Astrocyte (in vitro differentiated cells and primary cell): ENCODE measurements at regions not wholly inside any gene's neighbourhood (a gene's known extent, or its start where the extent isn't known, plus 50 kb on each side); places are given as distances from the start of the nearest gene placed in this dataset.

ENCODE experiments used
- DNase-seq: peaks from one replicate; pipeline ENCODE4 v3.0.0-alpha.2; 2010; ENCODE audit warnings: low read depth
- FAIRE-seq: peaks from 2 replicates; lab custom pipeline; 2011; peaks lifted over from hg19 to GRCh38; lab: Jason Lieb, UNC
- H2AFZ ChIP-seq: 2 replicates; pipeline ENCODE4 v1.6.0; 2012; ENCODE audit warnings: low read depth, low read length, inconsistent platforms
- H3K27ac ChIP-seq: 2 replicates; pipeline ENCODE4 v1.5.1; 2011; ENCODE audit warnings: low read depth, low read length, inconsistent platforms
- H3K27me3 ChIP-seq: 2 replicates; pipeline ENCODE4 v1.6.0; 2011; ENCODE audit warnings: low read length, inconsistent platforms; ENCODE audit not compliant: insufficient read depth
- H3K36me3 ChIP-seq: 2 replicates; pipeline ENCODE4 v1.5.1; 2011; ENCODE audit warnings: low read length, inconsistent platforms; ENCODE audit not compliant: insufficient read depth
- H3K4me1 ChIP-seq: 2 replicates; pipeline ENCODE4 v1.5.1; 2011; ENCODE audit warnings: low read length, inconsistent platforms; ENCODE audit not compliant: insufficient read depth
- H3K4me2 ChIP-seq: 2 replicates; pipeline ENCODE4 v1.6.0; 2012; ENCODE audit warnings: low read length, inconsistent platforms
- H3K4me3 ChIP-seq: 2 replicates; pipeline ENCODE4 v1.5.1; 2011; ENCODE audit warnings: low read depth, mild to moderate bottlenecking, low read length, inconsistent platforms; ENCODE audit not compliant: insufficient read depth
- H3K79me2 ChIP-seq: 2 replicates; pipeline ENCODE4 v1.6.0; 2012; ENCODE audit warnings: mild to moderate bottlenecking, low read length, inconsistent platforms; ENCODE audit not compliant: insufficient read depth
- H3K9ac ChIP-seq: 2 replicates; pipeline ENCODE4 v1.6.0; 2012; ENCODE audit warnings: mild to moderate bottlenecking, low read length, inconsistent platforms
- H3K9me3 ChIP-seq: 2 replicates; pipeline ENCODE4 v1.5.1; 2012; ENCODE audit warnings: low read depth, mild to moderate bottlenecking, low read length, inconsistent platforms; ENCODE audit not compliant: insufficient read depth
- H4K20me1 ChIP-seq: 2 replicates; pipeline ENCODE4 v1.6.0; 2012; ENCODE audit warnings: low read length, inconsistent platforms; ENCODE audit not compliant: insufficient read depth
- H3K27ac Mint-ChIP-seq: one replicate; pipeline ENCODE4 v1.8.0; 2021; ENCODE audit warnings: mild to moderate bottlenecking, mixed read lengths; ENCODE audit not compliant: unreplicated experiment
- H3K27me3 Mint-ChIP-seq: one replicate; pipeline ENCODE4 v1.8.0; 2021; ENCODE audit warnings: low read depth, mixed read lengths; ENCODE audit not compliant: unreplicated experiment
- H3K36me3 Mint-ChIP-seq: one replicate; pipeline ENCODE4 v1.8.0; 2021; ENCODE audit warnings: low read depth, mixed read lengths; ENCODE audit not compliant: unreplicated experiment
- H3K4me1 Mint-ChIP-seq: one replicate; pipeline ENCODE4 v1.8.0; 2021; ENCODE audit warnings: low read depth, mixed read lengths; ENCODE audit not compliant: unreplicated experiment
- H3K4me3 Mint-ChIP-seq: one replicate; pipeline ENCODE4 v1.8.0; 2021; ENCODE audit warnings: mild to moderate bottlenecking, moderate library complexity, mixed read lengths; ENCODE audit not compliant: unreplicated experiment
- H3K9me3 Mint-ChIP-seq: one replicate; pipeline ENCODE4 v1.8.0; 2021; ENCODE audit warnings: mild to moderate bottlenecking, mixed read lengths; ENCODE audit not compliant: unreplicated experiment
- CTCF ChIP-seq: IDR thresholded peaks from 2 replicates; pipeline ENCODE4 v1.5.1; 2011; ENCODE audit warnings: low read depth, mild to moderate bottlenecking, inconsistent platforms, low read length, moderate library complexity; ENCODE audit not compliant: insufficient read depth
- EZH2 ChIP-seq: IDR thresholded peaks from 2 replicates; pipeline ENCODE4 v1.6.1; 2012; ENCODE audit warnings: mild to moderate bottlenecking, low read length, inconsistent platforms; ENCODE audit not compliant: insufficient read depth

GRCh38 chr16:52383119-52383518 is 163.8 kb downstream of the TOX3 start:
- Histone ChIP-seq H3K9me3 (no peaks in the 10 kb centered on the region), H3K9ac (no peak overlapping the region), H2AFZ (no peak overlapping the region), H3K27me3 (no peaks in the 10 kb centered on the region), H4K20me1 (no peaks in the 10 kb centered on the region), H3K36me3 (no peaks in the 10 kb centered on the region), H3K4me2 (no peak overlapping the region), H3K79me2 (no peaks in the 10 kb centered on the region), H3K4me3 (no peak overlapping the region), H3K27ac (no peak overlapping the region), H3K4me1 (no peaks in the 10 kb centered on the region)
- Mint-ChIP-seq H3K36me3 (no peaks in the 10 kb centered on the region), H3K4me3 (no peak overlapping the region), H3K27ac (no peak overlapping the region), H3K4me1 (peaks cover 8% of the 10 kb centered on the region), H3K27me3 (peaks cover 3% of the 10 kb centered on the region), H3K9me3 (no peaks in the 10 kb centered on the region)
- DNase-seq: no peak
- no peak for TF ChIP-seq EZH2
- no peak for TF ChIP-seq CTCF
- FAIRE-seq: no peak

- Histone ChIP-seq H3K4me2 (no peak overlapping the region), H3K27ac (no peak overlapping the region), H3K36me3 (no peaks in the 10 kb centered on the region), H3K9ac (no peak overlapping the region), H3K4me1 (no peaks in the 10 kb centered on the region), H3K79me2 (no peaks in the 10 kb centered on the region), H3K4me3 (no peak overlapping the region), H4K20me1 (no peaks in the 10 kb centered on the region), H2AFZ (no peak overlapping the region), H3K27me3 (no peaks in the 10 kb centered on the region), H3K9me3 (no peaks in the 10 kb centered on the region)
- H3K27ac Mint-ChIP-seq: no peak overlapping the region
- TF ChIP-seq EZH2 (no peak), CTCF (no peak)
- DNase-seq (no peak), FAIRE-seq (no peak)
- H3K9me3 Mint-ChIP-seq: no peaks in the 10 kb centered on the region
- H3K27me3 Mint-ChIP-seq: peaks cover 2% of the 10 kb centered on the region
- H3K4me1 Mint-ChIP-seq: peaks cover 8% of the 10 kb centered on the region
- no peaks in the 10 kb centered on the region for H3K36me3 Mint-ChIP-seq
- no peak overlapping the region for H3K4me3 Mint-ChIP-seq
Observed at GRCh38 chr16:52379551-52379950, 167.4 kb downstream of the TOX3 start.

GRCh38 chr16:52376676-52377280 is 170.2 kb downstream of the TOX3 start:
- no peak overlapping the region for H2AFZ ChIP-seq
- FAIRE-seq: no peak

More at GRCh38 chr16:52376676-52377280, 170.2 kb downstream of the TOX3 start:
- H3K9me3 ChIP-seq: peaks cover 2% of the 10 kb centered on the region
- no peaks in the 10 kb centered on the region for H3K79me2 ChIP-seq
- no peaks in the 10 kb centered on the region for H3K36me3 ChIP-seq
- H3K27me3 ChIP-seq: no peaks in the 10 kb centered on the region
- peaks cover 3% of the 10 kb centered on the region for H3K27me3 Mint-ChIP-seq
- no peak overlapping the region for H3K27ac Mint-ChIP-seq
- no peaks in the 10 kb centered on the region for H3K4me1 Mint-ChIP-seq
- no peak overlapping the region for H3K27ac ChIP-seq
- H3K9ac ChIP-seq: no peak overlapping the region
- DNase-seq: no peak
- no peaks in the 10 kb centered on the region for H3K36me3 Mint-ChIP-seq
- H4K20me1 ChIP-seq: no peaks in the 10 kb centered on the region
- TF ChIP-seq CTCF (no peak), EZH2 (no peak)
- H3K4me3 Mint-ChIP-seq: no peak overlapping the region
- H3K4me2 ChIP-seq: no peak overlapping the region
- H3K4me1 ChIP-seq: no peaks in the 10 kb centered on the region
- H3K9me3 Mint-ChIP-seq: peaks cover 7% of the 10 kb centered on the region
- H3K4me3 ChIP-seq: no peak overlapping the region
